ENCODE measurements at regions not wholly inside any gene's neighbourhood (a gene's known extent, or its start where the extent isn't known, plus 50 kb on each side); places are given as distances from the start of the nearest gene placed in this dataset.

- no peak for TF ChIP-seq FOXA2 (IDR thresholded peaks at IDR 0.05)
- TF ChIP-seq SP1 (IDR thresholded peaks at IDR 0.05): no peak
- no peak for TF ChIP-seq HNF4G (IDR thresholded peaks at IDR 0.05)
- no peak for TF ChIP-seq EGR1 (IDR thresholded peaks at IDR 0.05; ENCODE audit: low read depth in 2 of 2)
- TF ChIP-seq RXRA (IDR thresholded peaks at IDR 0.05): no peak
- no peak for TF ChIP-seq FOXA1 (IDR thresholded peaks at IDR 0.05)
- TF ChIP-seq MAX (IDR thresholded peaks at IDR 0.05): no peak
- no peak for TF ChIP-seq YY1 (IDR thresholded peaks at IDR 0.05)
- no peak for TF ChIP-seq ATF3 (IDR thresholded peaks at IDR 0.05)
Measured at GRCh38 chr4:166655705-166656104, 578.6 kb downstream of the SPOCK3 start (continued).

GRCh38 chr4:166657261-166657660 lies 577.0 kb downstream of the SPOCK3 start:
- Histone ChIP-seq H3K4me1 (ENCODE audit: control insufficient read depth in 4 of 4, insufficient read depth in 4 of 4, low read length in 3 of 4) (no peaks in the 10 kb centered on the region), H3K27ac (ENCODE audit: low read depth in 1 of 2, low read length in 2 of 2) (no peak overlapping the region), H3K9me3 (ENCODE audit: control insufficient read depth in 4 of 4, low read length in 3 of 4) (no peaks in the 10 kb centered on the region), H3K36me3 (ENCODE audit: control insufficient read depth in 4 of 4, insufficient read depth in 3 of 4, low read depth in 1 of 4, low read length in 3 of 4) (no peaks in the 10 kb centered on the region), H3K4me3 (ENCODE audit: low read depth in 1 of 3, low read length in 3 of 3) (no peak overlapping the region), H3K9ac (ENCODE audit: low read depth in 1 of 2, low read length in 2 of 2) (no peak overlapping the region), H3K27me3 (ENCODE audit: control insufficient read depth in 4 of 4, insufficient read depth in 4 of 4, low read length in 3 of 4) (no peaks in the 10 kb centered on the region)
- no peak for TF ChIP-seq MAX (IDR thresholded peaks at IDR 0.05)
- no peak for TF ChIP-seq FOXA1 (IDR thresholded peaks at IDR 0.05)
- TF ChIP-seq REST (IDR thresholded peaks at IDR 0.05): no peak
- TF ChIP-seq TAF1 (conservative IDR thresholded peaks at IDR 0.05): no peak
- TF ChIP-seq RXRA (IDR thresholded peaks at IDR 0.05): no peak
- no peak for TF ChIP-seq HNF4G (IDR thresholded peaks at IDR 0.05)
- DNase-seq (ENCODE audit: low spot score): no peak
- WGBS: 65% methylated on average over 3 of the region's 3 CpGs

GRCh38 chr4:166658585-166658984 lies 575.7 kb downstream of the SPOCK3 start:
- DNase-seq (ENCODE audit: low spot score): no peak
- 23% methylated on average over 1 of the region's 1 CpG for WGBS

More at GRCh38 chr4:166658585-166658984, 575.7 kb downstream of the SPOCK3 start:
- no peaks in the 10 kb centered on the region for H3K4me1 ChIP-seq (ENCODE audit: control insufficient read depth in 4 of 4, insufficient read depth in 4 of 4, low read length in 3 of 4)
- no peak overlapping the region for H3K9ac ChIP-seq (ENCODE audit: low read depth in 1 of 2, low read length in 2 of 2)
- no peaks in the 10 kb centered on the region for H3K27me3 ChIP-seq (ENCODE audit: control insufficient read depth in 4 of 4, insufficient read depth in 4 of 4, low read length in 3 of 4)
- H3K36me3 ChIP-seq (ENCODE audit: control insufficient read depth in 4 of 4, insufficient read depth in 3 of 4, low read depth in 1 of 4, low read length in 3 of 4): no peaks in the 10 kb centered on the region
- H3K4me3 ChIP-seq (ENCODE audit: low read depth in 1 of 3, low read length in 3 of 3): no peak overlapping the region
- TF ChIP-seq HNF4G (IDR thresholded peaks at IDR 0.05): no peak
- TF ChIP-seq MAX (IDR thresholded peaks at IDR 0.05): no peak
- no peak for TF ChIP-seq FOXA2 (IDR thresholded peaks at IDR 0.05)
- no peak for TF ChIP-seq REST (IDR thresholded peaks at IDR 0.05)
- H3K9me3 ChIP-seq (ENCODE audit: control insufficient read depth in 4 of 4, low read length in 3 of 4): no peaks in the 10 kb centered on the region
- no peak overlapping the region for H3K27ac ChIP-seq (ENCODE audit: low read depth in 1 of 2, low read length in 2 of 2)

Data from liver (tissue), 7 donors.